HepG2 (cell line): ENCODE measurements at regions not wholly inside any gene's neighbourhood (a gene's known extent, or its start where the extent isn't known, plus 50 kb on each side); places are given as distances from the start of the nearest gene placed in this dataset.
A peak's percentile ranks its signal among the peaks of the same experiment; 100 is the strongest.

ENCODE experiments used
- ARNT ChIP-seq: fragments of 450-650 bp; IDR thresholded peaks from 2 replicates; pipeline ENCODE4 v1.6.1; 2017
- FOXO1 ChIP-seq: sonication (generic); formaldehyde crosslinking; IDR thresholded peaks from 2 replicates; pipeline ENCODE4 v1.4.0; 2020; ENCODE audit warnings: missing genetic modification reagents
- HDAC1 ChIP-seq: sonication (generic); formaldehyde crosslinking; IDR thresholded peaks from 2 replicates; pipeline ENCODE4 v1.5.1; 2020; ENCODE audit warnings: mild to moderate bottlenecking, missing genetic modification reagents
- HNF4A ChIP-seq: sonication (generic); formaldehyde crosslinking; IDR thresholded peaks from 2 replicates; pipeline ENCODE4 v1.4.0; 2020; ENCODE audit warnings: missing genetic modification reagents
- NCOA5 ChIP-seq: sonication (generic); formaldehyde crosslinking; IDR thresholded peaks from 2 replicates; pipeline ENCODE4 v1.4.0; 2020; ENCODE audit warnings: missing genetic modification reagents
- NFKBIZ ChIP-seq: IDR thresholded peaks from 2 replicates; pipeline ENCODE4 v1.6.1; 2018; ENCODE audit warnings: missing genetic modification reagents, missing compliant biosample characterization
- PHF8 ChIP-seq: sonication (generic); formaldehyde crosslinking; IDR thresholded peaks from 2 replicates; pipeline ENCODE4 v1.5.0; 2020; ENCODE audit warnings: missing genetic modification reagents
- SMAD1 ChIP-seq: sonication (generic); formaldehyde crosslinking; IDR thresholded peaks from 2 replicates; pipeline ENCODE4 v1.4.0; 2020; ENCODE audit warnings: missing genetic modification reagents, low read depth, mild to moderate bottlenecking, borderline replicate concordance
- SOX13 ChIP-seq, 3 experiments: fragments of 450-650 bp in 1 of 3; sonication (generic) in 1 of 3; formaldehyde crosslinking in 1 of 3; IDR thresholded peaks in 2 of 3; conservative IDR thresholded peaks in 1 of 3; 2 replicates each; pipeline versions ENCODE4 v1.5.0 to v1.6.1; 2016 to 2020; ENCODE audit warnings: antibody characterized with exemption in 1 of 3, mild to moderate bottlenecking in 1 of 3, missing compliant biosample characterization in 1 of 3, missing genetic modification reagents in 1 of 3, moderate library complexity in 1 of 3
- ZBTB3 ChIP-seq: sonication (generic); formaldehyde crosslinking; IDR thresholded peaks from 2 replicates; pipeline ENCODE4 v1.4.0; 2020; ENCODE audit warnings: low read depth, mild to moderate bottlenecking, moderate library complexity, missing genetic modification reagents, borderline replicate concordance
- ZKSCAN1 ChIP-seq: fragments of 150-350 bp; IDR thresholded peaks from 2 replicates; pipeline ENCODE4 v1.6.1; 2014; ENCODE audit warnings: low read length
- ZNF292 ChIP-seq: sonication (generic); formaldehyde crosslinking; IDR thresholded peaks from 2 replicates; pipeline ENCODE4 v1.8.1; 2022; ENCODE audit warnings: mild to moderate bottlenecking, low read depth, missing genetic modification reagents, borderline replicate concordance
- ZNF652 ChIP-seq: IDR thresholded peaks from 2 replicates; pipeline ENCODE4 v1.6.1; 2016; ENCODE audit warnings: low read depth, borderline replicate concordance
- TF ChIP-seq, protein P1 (sequence below): sonication (generic); formaldehyde crosslinking; IDR thresholded peaks from 2 replicates; pipeline ENCODE4 v1.4.0; 2020; ENCODE audit warnings: missing genetic modification reagents
- TF ChIP-seq, protein P2 (sequence below): IDR thresholded peaks from 2 replicates; pipeline ENCODE4 v1.6.1; 2016; ENCODE audit warnings: missing genetic modification reagents, missing compliant biosample characterization
- TF ChIP-seq, protein P3 (sequence below): sonication (generic); formaldehyde crosslinking; IDR thresholded peaks from 2 replicates; pipeline ENCODE4 v1.4.0; 2020; ENCODE audit warnings: mild to moderate bottlenecking, missing genetic modification reagents, borderline replicate concordance
- TF ChIP-seq, protein P4 (sequence below): IDR thresholded peaks from 2 replicates; pipeline ENCODE4 v1.6.1; 2016; ENCODE audit warnings: low read depth, borderline replicate concordance
- TF ChIP-seq, protein P5 (sequence below): sonication (generic); formaldehyde crosslinking; IDR thresholded peaks from 2 replicates; pipeline ENCODE4 v1.4.0; 2020; ENCODE audit warnings: missing genetic modification reagents
- TF ChIP-seq, protein P6 (sequence below): sonication (generic); formaldehyde crosslinking; IDR thresholded peaks from 2 replicates; pipeline ENCODE4 v1.4.0; 2020; ENCODE audit warnings: mild to moderate bottlenecking, missing genetic modification reagents

DNA sequence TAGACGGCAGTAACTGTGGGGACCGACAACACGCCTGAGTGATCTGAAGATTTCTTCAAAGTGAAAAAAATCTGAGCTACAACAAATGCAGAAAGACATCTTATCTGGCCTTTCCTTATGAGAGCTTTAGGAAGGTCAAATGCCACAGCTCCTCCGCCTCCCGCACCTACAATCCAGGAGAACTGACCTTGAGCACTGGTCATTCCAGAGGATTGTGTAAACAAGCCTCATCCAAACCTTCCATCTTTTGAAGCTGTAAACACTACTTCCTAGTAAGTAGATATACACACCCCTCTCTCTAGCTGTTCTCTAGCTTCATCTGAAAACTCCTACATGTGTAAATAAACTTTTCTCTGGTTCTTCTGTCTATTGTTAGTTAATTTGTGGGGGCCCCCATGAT, 76.9 kb downstream of the CD24 start (continued):
- TF ChIP-seq, protein P1, sequence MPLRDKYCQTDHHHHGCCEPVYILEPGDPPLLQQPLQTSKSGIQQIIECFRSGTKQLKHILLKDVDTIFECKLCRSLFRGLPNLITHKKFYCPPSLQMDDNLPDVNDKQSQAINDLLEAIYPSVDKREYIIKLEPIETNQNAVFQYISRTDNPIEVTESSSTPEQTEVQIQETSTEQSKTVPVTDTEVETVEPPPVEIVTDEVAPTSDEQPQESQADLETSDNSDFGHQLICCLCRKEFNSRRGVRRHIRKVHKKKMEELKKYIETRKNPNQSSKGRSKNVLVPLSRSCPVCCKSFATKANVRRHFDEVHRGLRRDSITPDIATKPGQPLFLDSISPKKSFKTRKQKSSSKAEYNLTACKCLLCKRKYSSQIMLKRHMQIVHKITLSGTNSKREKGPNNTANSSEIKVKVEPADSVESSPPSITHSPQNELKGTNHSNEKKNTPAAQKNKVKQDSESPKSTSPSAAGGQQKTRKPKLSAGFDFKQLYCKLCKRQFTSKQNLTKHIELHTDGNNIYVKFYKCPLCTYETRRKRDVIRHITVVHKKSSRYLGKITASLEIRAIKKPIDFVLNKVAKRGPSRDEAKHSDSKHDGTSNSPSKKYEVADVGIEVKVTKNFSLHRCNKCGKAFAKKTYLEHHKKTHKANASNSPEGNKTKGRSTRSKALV (CRISPR knock-in tag): no peak
- TF ChIP-seq HNF4A (CRISPR knock-in tag) (peak; percentile 66), NFKBIZ (0 out of 2 replicates have a peak, but pooled peaks have one; percentile 30), ZKSCAN1 (no peak), SMAD1 (CRISPR knock-in tag) (no peak), ZNF652 (peak; percentile 60; the same call in 1 of the 2 replicates), ZBTB3 (CRISPR knock-in tag) (no peak), PHF8 (CRISPR knock-in tag) (no peak), NCOA5 (CRISPR knock-in tag) (no peak), ZNF292 (CRISPR knock-in tag) (no peak), HDAC1 (CRISPR knock-in tag) (peak; percentile 33; the same call in 1 of the 2 replicates), ARNT (no peak), SOX13 (IDR thresholded peaks at IDR 0.05) (no peak), SOX13 (CRISPR knock-in tag; conservative IDR thresholded peaks at IDR 0.05 in 1 of 2, IDR thresholded peaks at IDR 0.05 in 1 of 2) (peak in 1 of 2 experiments; percentile 92; a peak in 2 of 4 replicates), FOXO1 (CRISPR knock-in tag) (peak; percentile 94)
- TF ChIP-seq, protein P2, sequence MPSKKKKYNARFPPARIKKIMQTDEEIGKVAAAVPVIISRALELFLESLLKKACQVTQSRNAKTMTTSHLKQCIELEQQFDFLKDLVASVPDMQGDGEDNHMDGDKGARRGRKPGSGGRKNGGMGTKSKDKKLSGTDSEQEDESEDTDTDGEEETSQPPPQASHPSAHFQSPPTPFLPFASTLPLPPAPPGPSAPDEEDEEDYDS: 0 out of 2 replicates have a peak, but pooled peaks have one; percentile 12
- TF ChIP-seq, protein P3, sequence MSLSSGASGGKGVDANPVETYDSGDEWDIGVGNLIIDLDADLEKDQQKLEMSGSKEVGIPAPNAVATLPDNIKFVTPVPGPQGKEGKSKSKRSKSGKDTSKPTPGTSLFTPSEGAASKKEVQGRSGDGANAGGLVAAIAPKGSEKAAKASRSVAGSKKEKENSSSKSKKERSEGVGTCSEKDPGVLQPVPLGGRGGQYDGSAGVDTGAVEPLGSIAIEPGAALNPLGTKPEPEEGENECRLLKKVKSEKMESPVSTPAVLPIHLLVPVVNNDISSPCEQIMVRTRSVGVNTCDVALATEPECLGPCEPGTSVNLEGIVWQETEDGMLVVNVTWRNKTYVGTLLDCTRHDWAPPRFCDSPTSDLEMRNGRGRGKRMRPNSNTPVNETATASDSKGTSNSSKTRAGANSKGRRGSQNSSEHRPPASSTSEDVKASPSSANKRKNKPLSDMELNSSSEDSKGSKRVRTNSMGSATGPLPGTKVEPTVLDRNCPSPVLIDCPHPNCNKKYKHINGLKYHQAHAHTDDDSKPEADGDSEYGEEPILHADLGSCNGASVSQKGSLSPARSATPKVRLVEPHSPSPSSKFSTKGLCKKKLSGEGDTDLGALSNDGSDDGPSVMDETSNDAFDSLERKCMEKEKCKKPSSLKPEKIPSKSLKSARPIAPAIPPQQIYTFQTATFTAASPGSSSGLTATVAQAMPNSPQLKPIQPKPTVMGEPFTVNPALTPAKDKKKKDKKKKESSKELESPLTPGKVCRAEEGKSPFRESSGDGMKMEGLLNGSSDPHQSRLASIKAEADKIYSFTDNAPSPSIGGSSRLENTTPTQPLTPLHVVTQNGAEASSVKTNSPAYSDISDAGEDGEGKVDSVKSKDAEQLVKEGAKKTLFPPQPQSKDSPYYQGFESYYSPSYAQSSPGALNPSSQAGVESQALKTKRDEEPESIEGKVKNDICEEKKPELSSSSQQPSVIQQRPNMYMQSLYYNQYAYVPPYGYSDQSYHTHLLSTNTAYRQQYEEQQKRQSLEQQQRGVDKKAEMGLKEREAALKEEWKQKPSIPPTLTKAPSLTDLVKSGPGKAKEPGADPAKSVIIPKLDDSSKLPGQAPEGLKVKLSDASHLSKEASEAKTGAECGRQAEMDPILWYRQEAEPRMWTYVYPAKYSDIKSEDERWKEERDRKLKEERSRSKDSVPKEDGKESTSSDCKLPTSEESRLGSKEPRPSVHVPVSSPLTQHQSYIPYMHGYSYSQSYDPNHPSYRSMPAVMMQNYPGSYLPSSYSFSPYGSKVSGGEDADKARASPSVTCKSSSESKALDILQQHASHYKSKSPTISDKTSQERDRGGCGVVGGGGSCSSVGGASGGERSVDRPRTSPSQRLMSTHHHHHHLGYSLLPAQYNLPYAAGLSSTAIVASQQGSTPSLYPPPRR (CRISPR knock-in tag): peak; percentile 60; the same call in 1 of the 2 replicates
- TF ChIP-seq, protein P4, sequence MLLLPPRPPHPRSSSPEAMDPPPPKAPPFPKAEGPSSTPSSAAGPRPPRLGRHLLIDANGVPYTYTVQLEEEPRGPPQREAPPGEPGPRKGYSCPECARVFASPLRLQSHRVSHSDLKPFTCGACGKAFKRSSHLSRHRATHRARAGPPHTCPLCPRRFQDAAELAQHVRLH (CRISPR knock-in tag): 0 out of 2 replicates have a peak, but pooled peaks have one; percentile 42
- TF ChIP-seq, protein P5, sequence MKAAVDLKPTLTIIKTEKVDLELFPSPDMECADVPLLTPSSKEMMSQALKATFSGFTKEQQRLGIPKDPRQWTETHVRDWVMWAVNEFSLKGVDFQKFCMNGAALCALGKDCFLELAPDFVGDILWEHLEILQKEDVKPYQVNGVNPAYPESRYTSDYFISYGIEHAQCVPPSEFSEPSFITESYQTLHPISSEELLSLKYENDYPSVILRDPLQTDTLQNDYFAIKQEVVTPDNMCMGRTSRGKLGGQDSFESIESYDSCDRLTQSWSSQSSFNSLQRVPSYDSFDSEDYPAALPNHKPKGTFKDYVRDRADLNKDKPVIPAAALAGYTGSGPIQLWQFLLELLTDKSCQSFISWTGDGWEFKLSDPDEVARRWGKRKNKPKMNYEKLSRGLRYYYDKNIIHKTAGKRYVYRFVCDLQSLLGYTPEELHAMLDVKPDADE: no peak
- TF ChIP-seq, protein P6, sequence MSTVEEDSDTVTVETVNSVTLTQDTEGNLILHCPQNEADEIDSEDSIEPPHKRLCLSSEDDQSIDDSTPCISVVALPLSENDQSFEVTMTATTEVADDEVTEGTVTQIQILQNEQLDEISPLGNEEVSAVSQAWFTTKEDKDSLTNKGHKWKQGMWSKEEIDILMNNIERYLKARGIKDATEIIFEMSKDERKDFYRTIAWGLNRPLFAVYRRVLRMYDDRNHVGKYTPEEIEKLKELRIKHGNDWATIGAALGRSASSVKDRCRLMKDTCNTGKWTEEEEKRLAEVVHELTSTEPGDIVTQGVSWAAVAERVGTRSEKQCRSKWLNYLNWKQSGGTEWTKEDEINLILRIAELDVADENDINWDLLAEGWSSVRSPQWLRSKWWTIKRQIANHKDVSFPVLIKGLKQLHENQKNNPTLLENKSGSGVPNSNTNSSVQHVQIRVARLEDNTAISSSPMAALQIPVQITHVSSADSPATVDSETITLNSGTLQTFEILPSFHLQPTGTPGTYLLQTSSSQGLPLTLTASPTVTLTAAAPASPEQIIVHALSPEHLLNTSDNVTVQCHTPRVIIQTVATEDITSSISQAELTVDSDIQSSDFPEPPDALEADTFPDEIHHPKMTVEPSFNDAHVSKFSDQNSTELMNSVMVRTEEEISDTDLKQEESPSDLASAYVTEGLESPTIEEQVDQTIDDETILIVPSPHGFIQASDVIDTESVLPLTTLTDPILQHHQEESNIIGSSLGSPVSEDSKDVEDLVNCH (CRISPR knock-in tag): no peak
